CD4-positive, alpha-beta T cell treated with Interleukin-12 subunit alpha and Interleukin-12 subunit beta, for 1 hour (primary cell): ENCODE measurements at regions not wholly inside any gene's neighbourhood (a gene's known extent, or its start where the extent isn't known, plus 50 kb on each side); places are given as distances from the start of the nearest gene placed in this dataset.
"Not testable (repeated sequence)": the region's sequence is repeated elsewhere in the genome, so short reads cannot be mapped to it uniquely, and the experiment has no call there.

Experiments used
- DNase-seq: peaks from one replicate; pipeline ENCODE4 v3.0.0-alpha.2; 2020

GRCh38 chr13:81184556-81185265 lies 843.8 kb upstream of the SPRY2 start:
- no peak for DNase-seq

- DNase-seq: no peak
Measured at GRCh38 chr13:81172603-81173002, 831.7 kb upstream of the SPRY2 start.

- DNase-seq: no peak
Measured at GRCh38 chr13:81171065-81171647, 830.2 kb upstream of the SPRY2 start.

GRCh38 chr13:81163823-81164222 lies 822.9 kb upstream of the SPRY2 start:
- DNase-seq: not testable (repeated sequence)

- DNase-seq: no peak
Measured at GRCh38 chr13:81153478-81153877, 812.6 kb upstream of the SPRY2 start.

GRCh38 chr13:81148822-81149221 lies 807.9 kb upstream of the SPRY2 start:
- no peak for DNase-seq

GRCh38 chr13:81146576-81146975 lies 805.6 kb upstream of the SPRY2 start:
- not testable (repeated sequence) for DNase-seq

- DNase-seq: no peak
Measured at GRCh38 chr13:81142306-81142999, 801.5 kb upstream of the SPRY2 start.

GRCh38 chr13:81140675-81141074 lies 799.7 kb upstream of the SPRY2 start:
- DNase-seq: no peak

- DNase-seq: no peak
Measured at GRCh38 chr13:81139987-81140386, 799.1 kb upstream of the SPRY2 start.

- DNase-seq: no peak
Measured at GRCh38 chr13:81138353-81138980, 797.5 kb upstream of the SPRY2 start.

- no peak for DNase-seq
Measured at GRCh38 chr13:81133066-81133465, 792.1 kb upstream of the SPRY2 start.

- DNase-seq: no peak
Measured at GRCh38 chr13:81117416-81117815, 776.5 kb upstream of the SPRY2 start.

GRCh38 chr13:81116461-81117282 lies 775.7 kb upstream of the SPRY2 start:
- no peak for DNase-seq

GRCh38 chr13:81109026-81109425 lies 768.1 kb upstream of the SPRY2 start:
- DNase-seq: no peak

GRCh38 chr13:81106348-81106747 lies 765.4 kb upstream of the SPRY2 start:
- DNase-seq: no peak

- DNase-seq: no peak
Measured at GRCh38 chr13:81104035-81104715, 763.2 kb upstream of the SPRY2 start.

GRCh38 chr13:81102066-81102465 lies 761.1 kb upstream of the SPRY2 start:
- not testable (repeated sequence) for DNase-seq

GRCh38 chr13:81089371-81090157 lies 748.6 kb upstream of the SPRY2 start:
- no peak for DNase-seq

GRCh38 chr13:81080911-81081454 lies 740.1 kb upstream of the SPRY2 start:
- no peak for DNase-seq

GRCh38 chr13:81078048-81078447 lies 737.1 kb upstream of the SPRY2 start:
- DNase-seq: no peak
